GM19372 (cell line): ENCODE measurements at regions not wholly inside any gene's neighbourhood (a gene's known extent, or its start where the extent isn't known, plus 50 kb on each side); places are given as distances from the start of the nearest gene placed in this dataset.
"Not testable (repeated sequence)": the region's sequence is repeated elsewhere in the genome, so short reads cannot be mapped to it uniquely, and the experiment has no call there.

Source experiments
- ATAC-seq: cut with Tn5 transposase; IDR thresholded peaks from one replicate; pipeline ENCODE4 v1.9.1; 2021; ENCODE audit warnings: mild to moderate bottlenecking, low read depth, moderate library complexity; ENCODE audit not compliant: unreplicated experiment

GRCh38 chr15:45863881-45864580 lies 229.2 kb downstream of the SQOR start:
- ATAC-seq = no peak

GRCh38 chr15:45866616-45867015 lies 231.8 kb downstream of the SQOR start:
- ATAC-seq = no peak

GRCh38 chr15:45867281-45867680 lies 232.5 kb downstream of the SQOR start:
- no peak for ATAC-seq

- no peak for ATAC-seq
These were observed 233.4 kb downstream of the SQOR start for GRCh38 chr15:45868109-45868691.

- ATAC-seq = no peak
These were observed 234.3 kb downstream of the SQOR start for GRCh38 chr15:45869034-45869668.

GRCh38 chr15:45871121-45871855 lies 236.5 kb downstream of the SQOR start:
- ATAC-seq = no peak

- no peak for ATAC-seq
These were observed 239.0 kb downstream of the SQOR start for GRCh38 chr15:45873781-45874180.

GRCh38 chr15:45874566-45874965 lies 239.7 kb downstream of the SQOR start:
- not testable (repeated sequence) for ATAC-seq

GRCh38 chr15:45884289-45884688 lies 249.5 kb downstream of the SQOR start:
- no peak for ATAC-seq

- ATAC-seq = no peak
These were observed 250.1 kb downstream of the SQOR start for GRCh38 chr15:45884755-45885445.

- ATAC-seq = no peak
These were observed 251.0 kb downstream of the SQOR start for GRCh38 chr15:45885801-45886200.

- ATAC-seq = no peak
These were observed 256.9 kb downstream of the SQOR start for GRCh38 chr15:45891766-45892165.

GRCh38 chr15:45892182-45892581 lies 257.4 kb downstream of the SQOR start:
- no peak for ATAC-seq

- no peak for ATAC-seq
These were observed 268.5 kb downstream of the SQOR start for GRCh38 chr15:45903283-45903682.

- ATAC-seq = no peak
These were observed 269.2 kb downstream of the SQOR start for GRCh38 chr15:45904019-45904418.

GRCh38 chr15:45906230-45906629 lies 271.4 kb downstream of the SQOR start:
- ATAC-seq = no peak

- no peak for ATAC-seq
These were observed 275.8 kb downstream of the SQOR start for GRCh38 chr15:45910671-45911070.

GRCh38 chr15:45913451-45913850 lies 278.6 kb downstream of the SQOR start:
- ATAC-seq = no peak

GRCh38 chr15:45914425-45914824 lies 279.6 kb downstream of the SQOR start:
- ATAC-seq = no peak

- ATAC-seq = no peak
These were observed 284.0 kb downstream of the SQOR start for GRCh38 chr15:45918839-45919238.

GRCh38 chr15:45919806-45920205 lies 285.0 kb downstream of the SQOR start:
- ATAC-seq = no peak
